HFFc6 (cell line): ENCODE measurements at regions not wholly inside any gene's neighbourhood (a gene's known extent, or its start where the extent isn't known, plus 50 kb on each side); places are given as distances from the start of the nearest gene placed in this dataset.

Experiments
- DNase-seq: peaks from one replicate; pipeline ENCODE4 v3.0.0-alpha.2; 2018
- H3K27ac Mint-ChIP-seq: 2 replicates; pipeline ENCODE4 v1.8.0; 2020; ENCODE audit warnings: mild to moderate bottlenecking, mixed read lengths
- H3K27me3 Mint-ChIP-seq: 2 replicates; pipeline ENCODE4 v1.8.0; 2021; ENCODE audit warnings: mild to moderate bottlenecking, moderate library complexity, mixed read lengths; ENCODE audit not compliant: insufficient read depth
- H3K36me3 Mint-ChIP-seq: 2 replicates; pipeline ENCODE4 v1.8.0; 2021; ENCODE audit warnings: low read depth, mixed read lengths
- H3K4me1 Mint-ChIP-seq: 2 replicates; pipeline ENCODE4 v1.8.0; 2020; ENCODE audit warnings: low read depth, mixed read lengths
- H3K4me3 Mint-ChIP-seq: 2 replicates; pipeline ENCODE4 v1.8.0; 2020; ENCODE audit warnings: mild to moderate bottlenecking, moderate library complexity, mixed read lengths
- H3K9me3 Mint-ChIP-seq: 2 replicates; pipeline ENCODE4 v1.8.0; 2020; ENCODE audit warnings: mild to moderate bottlenecking, mixed read lengths
- CTCF ChIP-seq: fragments of 200-600 bp; sonication (generic); IDR thresholded peaks from 2 replicates; pipeline ENCODE4 v1.5.0; 2021; ENCODE audit warnings: antibody characterized with exemption, mild to moderate bottlenecking

- no peak for DNase-seq
- no peak for TF ChIP-seq CTCF
- Mint-ChIP-seq H3K27ac (no peak overlapping the region), H3K36me3 (no peaks in the 10 kb centered on the region), H3K27me3 (peaks cover 1% of the 10 kb centered on the region; the same call in 1 of the 2 replicates), H3K9me3 (no peaks in the 10 kb centered on the region), H3K4me1 (no peaks in the 10 kb centered on the region), H3K4me3 (no peak overlapping the region)
These were observed 541.6 kb upstream of the FLRT2 start for GRCh38 chr14:84988357-84988756.

- Mint-ChIP-seq H3K36me3 (no peaks in the 10 kb centered on the region), H3K9me3 (no peaks in the 10 kb centered on the region), H3K4me3 (no peak overlapping the region), H3K27me3 (no peaks in the 10 kb centered on the region), H3K27ac (no peak overlapping the region), H3K4me1 (no peaks in the 10 kb centered on the region)
- TF ChIP-seq CTCF: no peak
- DNase-seq: no peak
These were observed 538.9 kb upstream of the FLRT2 start for GRCh38 chr14:84991021-84991420.

GRCh38 chr14:84998216-84998615 is 531.7 kb upstream of the FLRT2 start:
- no peaks in the 10 kb centered on the region for H3K9me3 Mint-ChIP-seq
- H3K27me3 Mint-ChIP-seq: no peaks in the 10 kb centered on the region
- no peaks in the 10 kb centered on the region for H3K4me1 Mint-ChIP-seq
- H3K27ac Mint-ChIP-seq: no peak overlapping the region
- no peaks in the 10 kb centered on the region for H3K36me3 Mint-ChIP-seq
- no peak for TF ChIP-seq CTCF
- no peak for DNase-seq
- H3K4me3 Mint-ChIP-seq: no peak overlapping the region

GRCh38 chr14:85002846-85003245 is 527.1 kb upstream of the FLRT2 start:
- Mint-ChIP-seq H3K36me3 (no peaks in the 10 kb centered on the region), H3K9me3 (no peaks in the 10 kb centered on the region), H3K27me3 (no peaks in the 10 kb centered on the region), H3K4me1 (no peaks in the 10 kb centered on the region), H3K27ac (no peak overlapping the region), H3K4me3 (no peak overlapping the region)
- TF ChIP-seq CTCF: no peak
- DNase-seq: no peak

- H3K27me3 Mint-ChIP-seq: no peaks in the 10 kb centered on the region
- no peak overlapping the region for H3K4me3 Mint-ChIP-seq
- no peaks in the 10 kb centered on the region for H3K4me1 Mint-ChIP-seq
- no peak for TF ChIP-seq CTCF
- no peak for DNase-seq
- H3K9me3 Mint-ChIP-seq: no peaks in the 10 kb centered on the region
- H3K27ac Mint-ChIP-seq: no peak overlapping the region
- no peaks in the 10 kb centered on the region for H3K36me3 Mint-ChIP-seq
These were observed 526.1 kb upstream of the FLRT2 start for GRCh38 chr14:85003805-85004204.

GRCh38 chr14:85009506-85009905 is 520.4 kb upstream of the FLRT2 start:
- Mint-ChIP-seq H3K4me3 (no peak overlapping the region), H3K27me3 (no peaks in the 10 kb centered on the region), H3K36me3 (no peaks in the 10 kb centered on the region), H3K4me1 (no peaks in the 10 kb centered on the region), H3K27ac (no peak overlapping the region), H3K9me3 (no peaks in the 10 kb centered on the region)
- DNase-seq: no peak
- TF ChIP-seq CTCF: no peak
